Stimulated activated CD8-positive, alpha-beta memory T cell treated with anti-CD3 and anti-CD28 coated beads, Interleukin-4, amount 100 ng/mL, for 4 hours (primary cell): ENCODE measurements at regions not wholly inside any gene's neighbourhood (a gene's known extent, or its start where the extent isn't known, plus 50 kb on each side); places are given as distances from the start of the nearest gene placed in this dataset.
"Not testable (repeated sequence)": the region's sequence is repeated elsewhere in the genome, so short reads cannot be mapped to it uniquely, and the experiment has no call there.

ENCODE experiments used
- DNase-seq, 2 donors: peaks; one replicate each; pipeline ENCODE4 v3.0.0-alpha.2; 2020; ENCODE audit warnings: low read depth in 2 of 2, low spot score in 1 of 2

DNA sequence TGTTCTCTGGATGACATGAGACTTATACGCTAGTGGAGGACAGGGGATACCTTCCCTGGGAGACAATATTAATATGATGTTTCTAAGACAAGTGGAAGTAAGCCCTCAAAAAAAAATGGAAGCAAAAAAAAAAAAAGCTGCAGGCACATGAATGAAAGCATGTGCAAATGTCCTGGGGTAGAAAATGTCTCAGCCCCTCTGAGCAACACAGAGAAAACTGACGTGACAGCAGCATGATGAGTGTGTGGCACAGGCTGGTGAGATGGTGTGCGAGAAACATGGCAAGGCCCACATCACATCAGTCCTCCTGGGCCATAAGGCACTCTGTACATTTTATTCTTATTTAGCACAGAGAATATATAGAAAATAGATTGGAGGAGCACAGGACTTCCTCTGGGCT lies 254.7 kb upstream of the PFKP start:
- no peak for DNase-seq

- no peak for DNase-seq
Measured at GRCh38 chr10:2800178-2800577, 267.2 kb upstream of the PFKP start.

DNA sequence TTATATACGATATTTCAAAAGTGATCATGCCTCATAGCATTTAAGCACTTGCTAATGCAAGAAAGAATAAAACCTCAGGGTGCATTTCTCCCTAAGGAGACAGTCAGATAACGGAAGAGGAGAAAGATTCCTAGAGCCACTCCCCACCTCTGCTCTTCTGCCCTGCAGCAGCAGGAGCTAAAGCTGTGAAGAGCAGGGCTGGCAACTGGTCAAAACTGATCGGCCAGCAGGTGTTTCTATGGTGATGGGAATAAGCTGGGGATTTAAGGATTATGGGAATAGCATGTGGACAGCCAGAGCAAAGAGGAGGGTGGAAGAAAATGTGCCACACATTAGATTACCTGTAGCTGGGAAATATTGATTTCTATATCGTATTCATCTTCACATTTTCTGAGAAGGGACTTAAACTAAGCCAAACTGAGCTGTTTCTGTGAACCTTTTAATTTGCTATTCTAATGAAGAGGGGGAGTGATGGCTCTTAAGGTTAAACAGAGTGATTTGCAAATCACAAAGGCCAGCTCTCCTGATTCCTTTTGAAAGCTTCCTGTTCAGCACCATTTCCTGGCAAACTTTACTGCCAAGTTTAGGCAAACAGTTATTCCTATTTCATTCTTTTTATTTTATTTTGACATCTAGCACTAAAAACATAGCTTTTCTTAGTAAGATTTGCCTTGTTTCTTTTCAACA lies 268.9 kb upstream of the PFKP start:
- no peak for DNase-seq

DNA sequence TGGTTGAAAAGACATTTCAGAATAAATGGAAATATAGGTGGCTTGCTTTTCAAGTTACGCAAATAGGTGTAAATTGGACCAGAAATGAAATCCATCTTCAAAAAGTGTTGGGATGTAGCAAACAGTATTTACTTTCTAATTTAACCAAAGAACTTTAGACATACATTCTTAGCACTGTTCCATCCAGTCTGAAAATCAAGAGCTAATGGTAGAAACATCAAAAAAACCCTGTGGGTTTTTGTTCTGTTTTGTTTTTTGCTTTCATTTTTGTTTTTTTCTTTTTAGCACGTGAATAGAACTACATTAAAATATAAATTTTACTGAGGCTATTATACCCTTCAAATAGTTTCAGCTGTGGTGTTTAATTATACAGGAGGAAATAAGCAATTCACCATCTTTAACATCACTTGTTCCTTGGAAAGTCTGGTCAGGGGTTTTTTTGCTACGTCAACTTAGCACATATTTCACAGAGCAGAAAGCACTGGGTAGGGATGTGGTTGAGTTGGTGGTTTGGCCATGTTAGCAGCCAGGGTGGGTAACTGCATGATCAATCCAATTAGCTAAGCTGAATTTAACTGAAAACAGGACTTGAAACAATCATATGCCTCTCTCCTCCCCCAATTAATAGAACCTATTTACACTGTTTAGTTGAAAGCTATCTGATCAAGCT lies 275.4 kb upstream of the PFKP start:
- DNase-seq: no peak

- no peak for DNase-seq
Measured at GRCh38 chr10:2790396-2791188, 276.8 kb upstream of the PFKP start.

DNA sequence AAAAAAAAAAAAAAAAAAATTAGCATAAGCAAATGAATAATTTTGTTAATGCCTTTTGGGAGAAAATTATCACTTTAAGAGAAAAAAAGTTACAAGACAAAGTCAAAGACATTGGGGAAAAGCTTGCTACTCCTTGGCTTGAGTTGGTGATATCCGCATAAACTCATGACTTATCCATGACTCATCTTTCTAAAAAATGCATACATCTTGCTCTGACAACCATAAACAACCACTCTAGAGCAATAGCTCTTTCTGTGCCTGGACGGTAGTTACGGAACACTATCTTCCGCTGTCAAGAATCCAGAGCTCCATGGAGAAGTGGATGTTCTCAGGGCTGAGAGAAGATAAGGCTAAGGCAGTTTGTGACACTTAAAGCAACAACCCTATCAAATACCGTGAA lies 281.1 kb upstream of the PFKP start:
- no peak for DNase-seq

DNA sequence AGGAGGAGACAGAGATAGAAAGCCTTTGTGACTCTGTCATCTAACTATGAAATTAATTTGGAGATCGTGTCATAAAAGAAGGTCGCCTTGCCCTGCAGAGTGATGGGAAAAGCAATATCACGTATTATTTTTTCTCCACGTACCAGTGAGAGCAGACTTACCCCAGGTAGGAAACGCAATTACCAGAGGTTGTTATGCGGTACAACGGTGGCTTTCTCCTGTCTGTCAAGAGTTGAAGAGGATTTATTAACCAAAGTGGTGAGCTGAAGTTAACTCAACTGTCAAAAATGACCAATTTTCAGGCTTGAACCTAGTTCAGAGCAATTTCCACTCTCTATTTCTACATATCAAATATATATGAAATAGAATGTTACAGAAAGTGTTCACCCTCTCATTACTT lies 282.6 kb upstream of the PFKP start:
- DNase-seq: no peak

GRCh38 chr10:2782950-2783349 lies 284.4 kb upstream of the PFKP start:
- no peak for DNase-seq

GRCh38 chr10:2782265-2782664 lies 285.1 kb upstream of the PFKP start:
- no peak for DNase-seq

DNA sequence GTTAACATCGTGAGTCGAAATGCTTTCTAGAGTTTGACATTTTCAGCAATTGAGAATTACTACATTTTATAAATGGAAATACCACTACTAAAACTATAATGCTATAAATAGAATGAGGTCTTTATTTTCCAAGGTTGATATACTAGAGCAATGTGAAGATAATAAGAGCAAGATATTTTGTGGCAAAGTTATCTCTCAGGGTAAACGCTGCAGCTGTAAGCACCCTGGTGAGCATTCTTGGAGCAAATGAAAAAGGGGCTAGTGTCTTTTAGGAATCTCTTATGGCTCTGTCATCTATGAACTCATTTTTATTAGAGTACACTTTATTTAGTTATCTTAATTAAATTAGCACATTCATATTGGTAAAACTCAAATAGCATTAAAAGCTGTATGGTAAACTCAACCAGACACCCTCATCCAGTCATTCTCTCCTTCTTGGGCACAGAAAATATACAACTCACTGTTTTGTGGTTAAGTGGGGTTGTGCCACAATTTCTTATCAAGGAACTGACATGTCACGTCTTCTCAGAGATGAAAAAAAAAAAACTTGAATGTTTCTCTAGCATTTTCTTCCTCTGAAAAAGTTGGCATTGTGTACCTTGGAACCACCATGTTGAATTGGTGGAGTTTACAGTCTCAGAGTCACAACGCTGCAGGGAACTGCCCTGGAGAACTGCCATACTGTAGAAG lies 289.5 kb upstream of the PFKP start:
- no peak for DNase-seq

DNA sequence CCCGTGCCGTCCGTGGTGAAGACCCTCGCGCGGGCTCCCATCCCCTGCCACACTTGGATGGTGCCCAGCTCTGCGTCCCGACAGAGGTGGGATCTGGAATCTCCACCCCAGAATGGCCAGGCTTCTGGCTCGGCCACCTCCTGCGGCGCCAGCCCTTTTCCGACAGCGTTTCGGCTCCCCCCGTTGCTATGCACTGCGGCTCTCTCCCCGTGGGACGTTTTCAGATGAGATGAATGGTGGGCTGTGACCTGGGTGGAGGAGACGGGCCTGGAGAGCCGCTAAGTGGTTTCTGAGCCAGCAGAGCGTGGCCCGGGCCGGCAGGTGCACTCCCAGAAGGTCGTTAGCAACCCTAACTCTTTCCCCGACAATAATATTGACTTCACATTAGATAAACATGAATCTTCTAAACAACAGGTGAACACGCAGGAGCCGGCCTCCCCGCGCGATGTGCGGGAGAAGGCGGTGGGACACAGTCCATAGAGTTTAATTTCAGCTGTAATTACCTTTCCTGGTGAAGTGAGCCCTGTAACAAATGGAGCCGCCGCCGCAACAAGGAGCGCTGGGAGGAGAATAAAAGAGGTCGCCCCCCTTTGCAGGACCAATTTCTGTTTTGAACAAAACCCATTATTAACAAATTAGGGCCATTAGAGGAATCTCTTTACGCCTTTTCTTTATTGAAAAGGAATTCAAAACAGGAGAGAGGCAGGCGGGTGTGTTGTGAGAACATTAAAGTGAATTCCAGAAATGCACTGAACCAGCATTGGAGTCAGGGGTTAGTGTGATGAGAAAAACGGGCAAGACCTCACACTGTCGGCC lies 294.3 kb upstream of the PFKP start:
- DNase-seq: no peak

DNA sequence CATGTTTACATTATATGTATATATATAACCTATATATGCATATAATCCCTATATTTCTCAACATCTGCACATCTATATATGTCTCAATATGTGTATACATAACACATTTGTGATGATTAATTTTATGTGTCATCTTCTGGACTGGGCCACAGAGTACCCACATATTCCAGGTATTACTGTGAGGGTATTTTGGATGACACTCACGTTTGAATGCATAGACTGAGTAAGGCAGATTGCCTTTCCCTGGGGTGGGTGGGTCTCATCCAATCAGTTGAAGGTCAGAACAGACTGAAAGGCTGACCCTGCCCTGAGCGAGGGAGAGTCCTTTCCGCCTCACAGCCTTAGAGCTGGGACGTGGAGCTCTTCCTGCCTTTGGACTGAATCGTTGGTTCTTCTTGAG lies 295.2 kb upstream of the PFKP start:
- no peak for DNase-seq

DNA sequence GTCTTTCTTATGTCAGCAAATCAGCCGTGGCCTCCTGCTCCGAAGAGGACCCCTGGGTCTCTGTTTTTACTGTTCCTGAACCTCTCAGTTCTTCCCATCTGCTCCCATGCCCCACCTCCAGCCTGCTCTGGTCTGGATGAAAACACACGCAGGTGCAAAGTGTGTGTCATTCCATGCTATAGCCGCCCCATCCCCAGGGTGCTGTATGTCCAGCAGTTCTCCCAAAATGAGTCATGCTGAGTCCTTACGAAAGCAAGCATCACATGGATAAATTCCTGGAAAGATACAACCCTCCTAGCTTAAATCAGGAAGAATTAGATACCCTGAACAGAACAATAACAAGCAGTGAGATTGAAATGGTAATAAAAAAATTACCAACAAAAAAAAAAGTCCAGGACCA lies 300.1 kb upstream of the PFKP start:
- DNase-seq: not testable (repeated sequence)

- DNase-seq: no peak
Measured at GRCh38 chr10:2761971-2762370, 305.4 kb upstream of the PFKP start.

GRCh38 chr10:2761311-2761710 lies 306.0 kb upstream of the PFKP start:
- no peak for DNase-seq

GRCh38 chr10:2760736-2761135 lies 306.6 kb upstream of the PFKP start:
- DNase-seq: no peak

DNA sequence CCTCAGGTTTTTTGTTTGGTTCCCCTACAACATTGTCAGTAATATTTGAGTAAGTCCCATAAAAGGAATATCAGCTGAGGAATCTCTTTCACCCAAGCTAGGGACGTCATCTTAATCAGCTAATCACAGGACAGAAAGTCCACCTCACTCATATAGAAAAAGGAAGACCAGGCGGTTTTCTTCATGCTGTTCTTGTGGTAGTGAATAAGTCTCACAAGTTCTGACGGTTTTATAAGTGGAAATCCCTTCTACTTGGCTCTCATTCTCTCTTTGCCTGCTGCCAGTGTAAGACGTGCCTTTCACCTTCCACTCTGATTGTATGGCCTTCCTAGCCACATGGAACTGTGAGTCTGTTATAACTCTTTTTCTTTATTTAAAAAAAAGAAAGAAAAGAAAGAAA lies 308.1 kb upstream of the PFKP start:
- no peak for DNase-seq

GRCh38 chr10:2754943-2755342 lies 312.4 kb upstream of the PFKP start:
- DNase-seq: no peak

DNA sequence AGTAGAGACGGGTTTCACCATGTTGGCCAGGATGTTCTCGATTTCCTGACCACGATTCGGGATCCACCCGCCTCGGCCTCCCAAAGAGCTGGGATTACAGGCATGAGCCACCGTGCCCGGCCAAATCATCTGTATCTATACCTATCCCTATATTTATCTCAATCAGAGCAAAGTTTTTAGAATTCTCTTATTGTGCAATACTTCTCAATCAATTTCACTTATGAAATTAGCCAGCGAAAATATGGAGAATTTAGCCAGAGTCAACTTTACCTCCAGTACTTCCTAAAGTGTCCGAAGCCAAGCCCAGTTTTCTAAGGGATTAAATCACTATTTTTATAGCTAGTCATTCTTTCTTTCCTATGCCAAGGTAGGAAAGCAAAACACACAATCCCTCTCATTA lies 319.1 kb upstream of the PFKP start:
- DNase-seq: no peak

GRCh38 chr10:2746638-2747037 lies 320.7 kb upstream of the PFKP start:
- DNase-seq: no peak

DNA sequence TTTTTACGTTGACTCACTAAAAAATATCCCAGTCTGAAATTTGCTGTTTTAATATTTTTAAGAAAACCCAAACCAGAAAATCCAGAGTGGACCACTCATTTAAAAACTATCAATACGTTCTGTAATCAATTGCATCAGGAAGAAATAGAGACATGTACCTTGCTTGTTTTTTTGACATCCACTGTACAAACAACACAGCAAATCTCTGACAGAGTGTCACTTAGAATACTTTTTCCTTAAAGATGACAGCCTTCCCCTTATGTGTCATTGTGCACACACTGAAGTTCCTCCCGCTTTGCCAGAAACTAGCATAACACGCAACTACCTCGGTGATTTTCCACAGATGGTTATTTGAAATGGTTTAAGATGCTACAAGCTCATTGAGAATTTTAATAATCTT lies 321.7 kb upstream of the PFKP start:
- no peak for DNase-seq
